Heart left ventricle (tissue), 13 donors: ENCODE measurements at regions not wholly inside any gene's neighbourhood (a gene's known extent, or its start where the extent isn't known, plus 50 kb on each side); places are given as distances from the start of the nearest gene placed in this dataset.

Experiments used
- CTCF ChIP-seq, 12 donors: fragments of 200-600 bp; sonication (generic) in 4 of 12; IDR thresholded peaks; one replicate each; pipeline versions ENCODE4 v1.5.0 to v1.8.0; 2018 to 2022; ENCODE audit warnings: antibody characterized with exemption in 12 of 12, mild to moderate bottlenecking in 5 of 12
- POLR2A ChIP-seq, 2 donors: fragments of 450-650 bp; IDR thresholded peaks; one replicate each; pipeline ENCODE4 v1.6.1; 2017; ENCODE audit warnings: antibody characterized with exemption in 2 of 2, mild to moderate bottlenecking in 2 of 2, moderate library complexity in 2 of 2
- donor health status: ischemic (EF 13 %, LVEDD 7.1; RV severe dilation, severe dysfunction).
- donor health status: DM: no; HTN: yes; CAD: no.
- donor health status: DM: no; HTN: no; CAD: no.
- donor health status: ischemic (EF 25% LVEDD 6.9; RV normal size, moderate dysfunction).
- donor health status: ischemic (EF 25% LVEDD 5.7; RV mildly dilated, moderate dysfunction).
- donor health status: ischemic (EF 35%, LVEDD 5.7; RV mildly dilated, moderate dysfunction).
- donor health status: nonischemic (EF 11% LVEDD 7.7; RV severe dilation, severe dysfunction).
- donor health status: DM: yes; HTN: yes; CAD: no.
- donor health status: PGD.
- donor health status: ischemic (EF 29% LVEDD 5.4; RV normal size, mild dysfunction).
- donor health status: nonischemic (EF 23%, LVEDD 6.1; RV moderate dilation, normal function).

- peak in 1 of 12 donors; percentile 10 for TF ChIP-seq CTCF (IDR thresholded peaks at IDR 0.05)
- TF ChIP-seq POLR2A (IDR thresholded peaks at IDR 0.05) = no peak
Measured at GRCh38 chr1:238953448-238954010, 432.8 kb upstream of the CHRM3 start.
